NB4 (cell line): ENCODE measurements at regions not wholly inside any gene's neighbourhood (a gene's known extent, or its start where the extent isn't known, plus 50 kb on each side); places are given as distances from the start of the nearest gene placed in this dataset.

ENCODE experiments used
- DNase-seq: peaks from one replicate; pipeline ENCODE4 v3.0.0; 2010; ENCODE audit warnings: low read depth
- H3K4me3 ChIP-seq: one replicate; pipeline ENCODE4 v1.5.1; 2011; ENCODE audit warnings: mild to moderate bottlenecking, low read depth, low read length, moderate library complexity
- MYC ChIP-seq: IDR thresholded peaks from 2 replicates; pipeline ENCODE4 v1.6.1; 2011; ENCODE audit warnings: low read depth, low read length
- POLR2A ChIP-seq: IDR thresholded peaks from 2 replicates; pipeline ENCODE4 v1.6.1; 2011; ENCODE audit warnings: mild to moderate bottlenecking; ENCODE audit not compliant: insufficient read length; ENCODE audit errors: extremely low read depth
- TF ChIP-seq, protein P1 (sequence below): IDR thresholded peaks from 2 replicates; pipeline ENCODE4 v1.6.1; 2011; ENCODE audit warnings: low read depth, low read length
- TF ChIP-seq, protein P2 (sequence below): IDR thresholded peaks from one replicate; pipeline ENCODE4 v1.5.1; 2012; ENCODE audit warnings: low read depth, low read length

DNA sequence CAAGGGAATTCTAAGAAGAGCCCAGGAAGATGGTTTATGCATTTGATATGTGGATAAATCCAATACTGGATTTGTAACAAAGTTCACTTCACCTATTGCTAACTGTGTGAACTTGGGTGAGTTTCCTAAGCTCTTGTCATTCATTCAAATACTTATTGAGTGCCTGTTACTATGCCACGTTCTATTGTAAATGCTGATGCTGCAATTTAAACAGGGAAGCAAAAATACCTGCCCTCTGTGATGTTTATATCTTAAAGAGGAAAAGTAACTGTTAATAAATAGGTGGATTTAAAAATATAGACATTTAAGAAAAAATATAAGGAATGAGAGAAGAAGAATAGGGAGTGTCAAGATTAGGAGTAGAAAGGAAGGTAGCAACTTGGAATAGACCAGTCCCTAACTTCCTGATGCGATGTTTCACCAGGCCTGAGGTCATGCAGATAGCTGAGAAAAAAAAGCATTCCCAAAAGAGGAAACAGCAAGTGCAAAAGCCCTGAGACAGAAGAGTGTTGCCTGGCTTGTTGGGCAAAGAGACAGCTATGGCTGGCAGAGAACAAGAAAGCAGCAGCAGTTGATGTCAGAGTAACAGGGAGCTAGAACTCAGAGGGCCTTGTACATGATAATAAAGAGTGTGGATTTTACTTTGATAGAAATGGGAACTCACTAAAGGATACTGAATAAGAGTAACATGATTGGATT, 54.3 kb upstream of the TCF21 start:
- no peak overlapping the region for H3K4me3 ChIP-seq
- no peak for DNase-seq
- TF ChIP-seq, protein P1, sequence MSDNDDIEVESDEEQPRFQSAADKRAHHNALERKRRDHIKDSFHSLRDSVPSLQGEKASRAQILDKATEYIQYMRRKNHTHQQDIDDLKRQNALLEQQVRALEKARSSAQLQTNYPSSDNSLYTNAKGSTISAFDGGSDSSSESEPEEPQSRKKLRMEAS: no peak
- TF ChIP-seq MYC: no peak
- TF ChIP-seq, protein P2, sequence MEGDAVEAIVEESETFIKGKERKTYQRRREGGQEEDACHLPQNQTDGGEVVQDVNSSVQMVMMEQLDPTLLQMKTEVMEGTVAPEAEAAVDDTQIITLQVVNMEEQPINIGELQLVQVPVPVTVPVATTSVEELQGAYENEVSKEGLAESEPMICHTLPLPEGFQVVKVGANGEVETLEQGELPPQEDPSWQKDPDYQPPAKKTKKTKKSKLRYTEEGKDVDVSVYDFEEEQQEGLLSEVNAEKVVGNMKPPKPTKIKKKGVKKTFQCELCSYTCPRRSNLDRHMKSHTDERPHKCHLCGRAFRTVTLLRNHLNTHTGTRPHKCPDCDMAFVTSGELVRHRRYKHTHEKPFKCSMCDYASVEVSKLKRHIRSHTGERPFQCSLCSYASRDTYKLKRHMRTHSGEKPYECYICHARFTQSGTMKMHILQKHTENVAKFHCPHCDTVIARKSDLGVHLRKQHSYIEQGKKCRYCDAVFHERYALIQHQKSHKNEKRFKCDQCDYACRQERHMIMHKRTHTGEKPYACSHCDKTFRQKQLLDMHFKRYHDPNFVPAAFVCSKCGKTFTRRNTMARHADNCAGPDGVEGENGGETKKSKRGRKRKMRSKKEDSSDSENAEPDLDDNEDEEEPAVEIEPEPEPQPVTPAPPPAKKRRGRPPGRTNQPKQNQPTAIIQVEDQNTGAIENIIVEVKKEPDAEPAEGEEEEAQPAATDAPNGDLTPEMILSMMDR: no peak
- no peak for TF ChIP-seq POLR2A

DNA sequence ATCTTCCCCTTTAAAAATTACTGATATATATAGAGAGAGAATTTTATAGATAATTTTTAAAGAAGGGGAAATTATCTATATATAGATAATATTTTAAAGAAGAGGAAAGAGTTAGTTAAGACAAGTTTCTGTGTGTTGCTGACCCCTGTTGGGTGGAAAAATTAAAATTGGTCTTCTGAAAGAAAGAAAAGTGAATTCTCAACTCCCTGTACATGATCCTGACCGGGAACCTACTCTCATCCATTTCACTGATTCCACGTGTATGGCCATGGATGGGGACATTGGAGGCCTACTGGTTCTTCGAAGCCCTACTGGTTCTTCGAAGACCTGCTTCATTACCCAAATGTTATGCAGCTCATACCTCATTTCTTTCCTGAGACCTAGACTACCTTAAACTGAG, 53.0 kb upstream of the TCF21 start:
- no peak for DNase-seq
- H3K4me3 ChIP-seq: no peak overlapping the region
- TF ChIP-seq, protein P2: no peak
- TF ChIP-seq POLR2A (no peak), MYC (no peak)
- TF ChIP-seq, protein P1: no peak

DNA sequence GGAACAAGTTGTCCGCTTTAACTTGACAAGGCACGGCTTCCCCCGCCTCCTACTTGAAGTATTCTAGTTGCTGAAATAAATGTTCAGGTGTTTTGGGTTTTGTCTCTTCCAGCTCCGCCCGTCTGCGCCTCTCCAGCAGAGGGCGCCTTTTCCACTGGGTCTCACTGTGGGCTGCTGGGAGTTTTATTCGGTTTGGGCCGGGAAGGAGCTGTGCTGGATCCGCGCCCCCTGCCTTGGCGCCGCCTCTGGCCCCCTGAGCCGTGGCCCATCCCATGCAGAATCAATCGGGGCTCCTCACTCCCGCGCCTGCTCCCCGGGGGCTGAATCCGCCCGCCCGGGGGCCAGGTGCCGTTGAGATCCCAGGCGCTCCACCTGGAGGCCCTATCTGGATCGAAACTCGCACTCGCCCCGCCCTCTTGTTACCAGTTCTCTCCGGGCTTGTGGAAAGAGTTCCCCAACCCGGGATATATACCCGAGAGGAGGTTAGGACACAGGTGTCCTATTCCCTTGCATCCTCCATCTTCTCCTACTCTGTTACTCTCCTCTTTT, 51.0 kb upstream of the TCF21 start:
- TF ChIP-seq, protein P1: no peak
- TF ChIP-seq POLR2A: no peak
- TF ChIP-seq MYC: no peak
- TF ChIP-seq, protein P2: peak; percentile 76
- no peak overlapping the region for H3K4me3 ChIP-seq
- peak; percentile 42 for DNase-seq
